Osteocyte (in vitro differentiated cells): ENCODE measurements at regions not wholly inside any gene's neighbourhood (a gene's known extent, or its start where the extent isn't known, plus 50 kb on each side); places are given as distances from the start of the nearest gene placed in this dataset.
"Not testable (repeated sequence)": the region's sequence is repeated elsewhere in the genome, so short reads cannot be mapped to it uniquely, and the experiment has no call there.

Source experiments
- DNase-seq: peaks from one replicate; pipeline ENCODE4 v3.0.0; 2021; ENCODE audit warnings: mixed read lengths; ENCODE audit not compliant: unreplicated experiment; ENCODE audit errors: extremely low spot score
- H3K27ac Mint-ChIP-seq: one replicate; pipeline ENCODE4 v1.8.0; 2021; ENCODE audit warnings: mild to moderate bottlenecking, mixed read lengths; ENCODE audit not compliant: unreplicated experiment
- H3K27me3 Mint-ChIP-seq: one replicate; pipeline ENCODE4 v1.8.0; 2021; ENCODE audit warnings: mixed read lengths; ENCODE audit not compliant: unreplicated experiment
- H3K36me3 Mint-ChIP-seq: one replicate; pipeline ENCODE4 v1.8.0; 2021; ENCODE audit warnings: mixed read lengths; ENCODE audit not compliant: unreplicated experiment
- H3K4me1 Mint-ChIP-seq: one replicate; pipeline ENCODE4 v1.8.0; 2021; ENCODE audit warnings: mixed read lengths; ENCODE audit not compliant: unreplicated experiment
- H3K4me3 Mint-ChIP-seq: one replicate; pipeline ENCODE4 v1.8.0; 2021; ENCODE audit warnings: mild to moderate bottlenecking, moderate library complexity, mixed read lengths; ENCODE audit not compliant: unreplicated experiment
- H3K9me3 Mint-ChIP-seq: one replicate; pipeline ENCODE4 v1.8.0; 2021; ENCODE audit warnings: mixed read lengths; ENCODE audit not compliant: unreplicated experiment
- CTCF ChIP-seq: fragments of 200-600 bp; sonication (generic); IDR thresholded peaks from 2 replicates; pipeline ENCODE4 v1.5.0; 2021; ENCODE audit warnings: antibody characterized with exemption, mild to moderate bottlenecking, moderate library complexity

- Mint-ChIP-seq H3K27ac (no peak overlapping the region), H3K9me3 (peaks cover 16% of the 10 kb centered on the region), H3K4me3 (no peak overlapping the region), H3K4me1 (peaks cover 9% of the 10 kb centered on the region), H3K36me3 (peaks cover 9% of the 10 kb centered on the region), H3K27me3 (no peaks in the 10 kb centered on the region)
- no peak for DNase-seq
- TF ChIP-seq CTCF: no peak
Observed at GRCh38 chr12:105440037-105440664, 109.7 kb downstream of the C12orf75 start.

- H3K27me3 Mint-ChIP-seq: no peaks in the 10 kb centered on the region
- no peak for DNase-seq
- H3K9me3 Mint-ChIP-seq: peaks cover 14% of the 10 kb centered on the region
- peaks cover 9% of the 10 kb centered on the region for H3K36me3 Mint-ChIP-seq
- H3K27ac Mint-ChIP-seq: no peak overlapping the region
- H3K4me1 Mint-ChIP-seq: peaks cover 23% of the 10 kb centered on the region
- no peak for TF ChIP-seq CTCF
- no peak overlapping the region for H3K4me3 Mint-ChIP-seq
Observed at GRCh38 chr12:105443802-105444652, 113.5 kb downstream of the C12orf75 start.

- H3K9me3 Mint-ChIP-seq: peaks cover 9% of the 10 kb centered on the region
- no peak overlapping the region for H3K27ac Mint-ChIP-seq
- DNase-seq: no peak
- H3K4me1 Mint-ChIP-seq: peaks cover 23% of the 10 kb centered on the region
- no peak overlapping the region for H3K4me3 Mint-ChIP-seq
- H3K36me3 Mint-ChIP-seq: peaks cover 5% of the 10 kb centered on the region
- TF ChIP-seq CTCF: no peak
- no peaks in the 10 kb centered on the region for H3K27me3 Mint-ChIP-seq
Observed at GRCh38 chr12:105444653-105445102, 114.2 kb downstream of the C12orf75 start.

GRCh38 chr12:105445249-105445648 is 114.8 kb downstream of the C12orf75 start:
- Mint-ChIP-seq H3K4me3 (no peak overlapping the region), H3K27me3 (no peaks in the 10 kb centered on the region), H3K9me3 (peaks cover 3% of the 10 kb centered on the region), H3K27ac (no peak overlapping the region), H3K4me1 (peaks cover 23% of the 10 kb centered on the region), H3K36me3 (no peaks in the 10 kb centered on the region)
- no peak for DNase-seq
- no peak for TF ChIP-seq CTCF

GRCh38 chr12:105445649-105446048 is 115.2 kb downstream of the C12orf75 start:
- Mint-ChIP-seq H3K36me3 (no peaks in the 10 kb centered on the region), H3K9me3 (no peaks in the 10 kb centered on the region), H3K27me3 (no peaks in the 10 kb centered on the region), H3K27ac (peak overlapping the region; percentile 43), H3K4me3 (no peak overlapping the region), H3K4me1 (peaks cover 23% of the 10 kb centered on the region)
- no peak for TF ChIP-seq CTCF
- DNase-seq: no peak

GRCh38 chr12:105446460-105446859 is 116.0 kb downstream of the C12orf75 start:
- not testable (repeated sequence) for H3K27me3 Mint-ChIP-seq, H3K27ac Mint-ChIP-seq
- H3K4me1 Mint-ChIP-seq: peaks cover 32% of the 10 kb centered on the region

More at GRCh38 chr12:105446460-105446859, 116.0 kb downstream of the C12orf75 start:
- not testable (repeated sequence) for H3K9me3 Mint-ChIP-seq, H3K4me3 Mint-ChIP-seq, H3K36me3 Mint-ChIP-seq, DNase-seq
